ENCODE measurements at regions not wholly inside any gene's neighbourhood (a gene's known extent, or its start where the extent isn't known, plus 50 kb on each side); places are given as distances from the start of the nearest gene placed in this dataset.
"Not testable (repeated sequence)": the region's sequence is repeated elsewhere in the genome, so short reads cannot be mapped to it uniquely, and the experiment has no call there.

- in situ Hi-C loops (cut with HindIII; ENCODE audit: low pct_ligation_motif_present, low pct_unique_long_range_greater_than_20kb, low sequenced_read_pairs), result no loop called here
- no peak for DNase-seq
These were observed 211.2 kb downstream of the S1PR1 start for GRCh38 chr1:101448018-101448417.

GRCh38 chr1:101450691-101451090 is 213.9 kb downstream of the S1PR1 start:
- DNase-seq; in situ Hi-C loops (cut with HindIII; ENCODE audit: low pct_ligation_motif_present, low pct_unique_long_range_greater_than_20kb, low sequenced_read_pairs): not testable (repeated sequence)

GRCh38 chr1:101451888-101452287 is 215.1 kb downstream of the S1PR1 start:
- no peak for DNase-seq
- in situ Hi-C loops (cut with HindIII; ENCODE audit: low pct_ligation_motif_present, low pct_unique_long_range_greater_than_20kb, low sequenced_read_pairs), result no loop called here

- no peak for DNase-seq
- in situ Hi-C loops (cut with HindIII; ENCODE audit: low pct_ligation_motif_present, low pct_unique_long_range_greater_than_20kb, low sequenced_read_pairs), result no loop called here
These were observed 216.0 kb downstream of the S1PR1 start for GRCh38 chr1:101452825-101453224.

GRCh38 chr1:101453844-101454243 is 217.0 kb downstream of the S1PR1 start:
- DNase-seq, result no peak
- in situ Hi-C loops (cut with HindIII; ENCODE audit: low pct_ligation_motif_present, low pct_unique_long_range_greater_than_20kb, low sequenced_read_pairs), result no loop called here

GRCh38 chr1:101455166-101455565 is 218.3 kb downstream of the S1PR1 start:
- in situ Hi-C loops (cut with HindIII; ENCODE audit: low pct_ligation_motif_present, low pct_unique_long_range_greater_than_20kb, low sequenced_read_pairs), result no loop called here
- DNase-seq, result no peak

GRCh38 chr1:101460739-101461138 is 223.9 kb downstream of the S1PR1 start:
- no peak for DNase-seq
- in situ Hi-C loops (cut with HindIII; ENCODE audit: low pct_ligation_motif_present, low pct_unique_long_range_greater_than_20kb, low sequenced_read_pairs), result no loop called here

- in situ Hi-C loops (cut with HindIII; ENCODE audit: low pct_ligation_motif_present, low pct_unique_long_range_greater_than_20kb, low sequenced_read_pairs), result no loop called here
These were observed 226.4 kb downstream of the S1PR1 start for GRCh38 chr1:101463195-101463594.

GRCh38 chr1:101465941-101466340 is 229.1 kb downstream of the S1PR1 start:
- in situ Hi-C loops (cut with HindIII; ENCODE audit: low pct_ligation_motif_present, low pct_unique_long_range_greater_than_20kb, low sequenced_read_pairs), result no loop called here
- no peak for DNase-seq

More at GRCh38 chr1:101463195-101463594, 226.4 kb downstream of the S1PR1 start:
- no peak for DNase-seq

GRCh38 chr1:101474039-101474665 is 237.3 kb downstream of the S1PR1 start:
- DNase-seq, result peak; percentile 31
- in situ Hi-C loops (cut with HindIII; ENCODE audit: low pct_ligation_motif_present, low pct_unique_long_range_greater_than_20kb, low sequenced_read_pairs), result no loop called here

GRCh38 chr1:101476541-101476940 is 239.7 kb downstream of the S1PR1 start:
- DNase-seq, result no peak

GRCh38 chr1:101479945-101480344 is 243.1 kb downstream of the S1PR1 start:
- no peak for DNase-seq
- in situ Hi-C loops (cut with HindIII; ENCODE audit: low pct_ligation_motif_present, low pct_unique_long_range_greater_than_20kb, low sequenced_read_pairs), result no loop called here

More at GRCh38 chr1:101476541-101476940, 239.7 kb downstream of the S1PR1 start:
- in situ Hi-C loops (cut with HindIII; ENCODE audit: low pct_ligation_motif_present, low pct_unique_long_range_greater_than_20kb, low sequenced_read_pairs), result no loop called here

GRCh38 chr1:101482306-101482705 is 245.5 kb downstream of the S1PR1 start:
- no peak for DNase-seq
- in situ Hi-C loops (cut with HindIII; ENCODE audit: low pct_ligation_motif_present, low pct_unique_long_range_greater_than_20kb, low sequenced_read_pairs), result no loop called here

- in situ Hi-C loops (cut with HindIII; ENCODE audit: low pct_ligation_motif_present, low pct_unique_long_range_greater_than_20kb, low sequenced_read_pairs), result no loop called here
- DNase-seq, result no peak
These were observed 247.3 kb downstream of the S1PR1 start for GRCh38 chr1:101483982-101484688.

- in situ Hi-C loops (cut with HindIII; ENCODE audit: low pct_ligation_motif_present, low pct_unique_long_range_greater_than_20kb, low sequenced_read_pairs), result no loop called here
- no peak for DNase-seq
These were observed 248.0 kb downstream of the S1PR1 start for GRCh38 chr1:101484689-101485338.

- in situ Hi-C loops (cut with HindIII; ENCODE audit: low pct_ligation_motif_present, low pct_unique_long_range_greater_than_20kb, low sequenced_read_pairs), result no loop called here
- DNase-seq, result no peak
These were observed 248.9 kb downstream of the S1PR1 start for GRCh38 chr1:101485712-101486111.

- in situ Hi-C loops (cut with HindIII; ENCODE audit: low pct_ligation_motif_present, low pct_unique_long_range_greater_than_20kb, low sequenced_read_pairs), result not testable (repeated sequence)
These were observed 255.3 kb downstream of the S1PR1 start for GRCh38 chr1:101492144-101492543.

GRCh38 chr1:101493920-101494319 is 257.1 kb downstream of the S1PR1 start:
- in situ Hi-C loops (cut with HindIII; ENCODE audit: low pct_ligation_motif_present, low pct_unique_long_range_greater_than_20kb, low sequenced_read_pairs); DNase-seq: not testable (repeated sequence)

More at GRCh38 chr1:101492144-101492543, 255.3 kb downstream of the S1PR1 start:
- DNase-seq, result not testable (repeated sequence)

- no peak for DNase-seq
- in situ Hi-C loops (cut with HindIII; ENCODE audit: low pct_ligation_motif_present, low pct_unique_long_range_greater_than_20kb, low sequenced_read_pairs), result no loop called here
These were observed 259.3 kb downstream of the S1PR1 start for GRCh38 chr1:101496109-101496508.
